Osteocyte (in vitro differentiated cells): ENCODE measurements at regions not wholly inside any gene's neighbourhood (a gene's known extent, or its start where the extent isn't known, plus 50 kb on each side); places are given as distances from the start of the nearest gene placed in this dataset.

Experiments used
- DNase-seq: peaks from one replicate; pipeline ENCODE4 v3.0.0; 2021; ENCODE audit warnings: mixed read lengths; ENCODE audit not compliant: unreplicated experiment; ENCODE audit errors: extremely low spot score
- H3K27ac Mint-ChIP-seq: one replicate; pipeline ENCODE4 v1.8.0; 2021; ENCODE audit warnings: mild to moderate bottlenecking, mixed read lengths; ENCODE audit not compliant: unreplicated experiment
- H3K27me3 Mint-ChIP-seq: one replicate; pipeline ENCODE4 v1.8.0; 2021; ENCODE audit warnings: mixed read lengths; ENCODE audit not compliant: unreplicated experiment
- H3K36me3 Mint-ChIP-seq: one replicate; pipeline ENCODE4 v1.8.0; 2021; ENCODE audit warnings: mixed read lengths; ENCODE audit not compliant: unreplicated experiment
- H3K4me1 Mint-ChIP-seq: one replicate; pipeline ENCODE4 v1.8.0; 2021; ENCODE audit warnings: mixed read lengths; ENCODE audit not compliant: unreplicated experiment
- H3K4me3 Mint-ChIP-seq: one replicate; pipeline ENCODE4 v1.8.0; 2021; ENCODE audit warnings: mild to moderate bottlenecking, moderate library complexity, mixed read lengths; ENCODE audit not compliant: unreplicated experiment
- H3K9me3 Mint-ChIP-seq: one replicate; pipeline ENCODE4 v1.8.0; 2021; ENCODE audit warnings: mixed read lengths; ENCODE audit not compliant: unreplicated experiment
- TF ChIP-seq, protein P1 (sequence below): fragments of 200-600 bp; sonication (generic); IDR thresholded peaks from 2 replicates; pipeline ENCODE4 v1.5.0; 2021; ENCODE audit warnings: antibody characterized with exemption, mild to moderate bottlenecking, moderate library complexity

DNA sequence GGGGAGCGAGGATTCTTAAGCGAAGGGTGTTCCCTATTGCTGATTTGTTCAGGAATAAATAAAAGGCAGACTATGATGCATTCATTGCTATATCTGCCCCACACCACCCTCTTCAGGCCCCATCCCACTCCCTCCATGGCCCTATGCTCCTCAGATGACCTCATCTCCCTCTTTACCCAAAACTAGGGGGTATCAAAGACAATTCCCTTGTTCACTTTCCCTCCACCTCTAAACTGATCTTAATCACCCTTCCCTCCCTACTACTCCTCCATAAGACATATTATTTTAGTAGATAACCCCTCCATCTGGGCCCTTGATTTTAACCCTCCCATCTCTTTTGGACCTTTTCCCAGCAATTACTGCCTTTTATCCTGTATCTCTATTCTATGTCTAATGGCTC, 434.9 kb upstream of the RUNX1 start:
- TF ChIP-seq, protein P1, sequence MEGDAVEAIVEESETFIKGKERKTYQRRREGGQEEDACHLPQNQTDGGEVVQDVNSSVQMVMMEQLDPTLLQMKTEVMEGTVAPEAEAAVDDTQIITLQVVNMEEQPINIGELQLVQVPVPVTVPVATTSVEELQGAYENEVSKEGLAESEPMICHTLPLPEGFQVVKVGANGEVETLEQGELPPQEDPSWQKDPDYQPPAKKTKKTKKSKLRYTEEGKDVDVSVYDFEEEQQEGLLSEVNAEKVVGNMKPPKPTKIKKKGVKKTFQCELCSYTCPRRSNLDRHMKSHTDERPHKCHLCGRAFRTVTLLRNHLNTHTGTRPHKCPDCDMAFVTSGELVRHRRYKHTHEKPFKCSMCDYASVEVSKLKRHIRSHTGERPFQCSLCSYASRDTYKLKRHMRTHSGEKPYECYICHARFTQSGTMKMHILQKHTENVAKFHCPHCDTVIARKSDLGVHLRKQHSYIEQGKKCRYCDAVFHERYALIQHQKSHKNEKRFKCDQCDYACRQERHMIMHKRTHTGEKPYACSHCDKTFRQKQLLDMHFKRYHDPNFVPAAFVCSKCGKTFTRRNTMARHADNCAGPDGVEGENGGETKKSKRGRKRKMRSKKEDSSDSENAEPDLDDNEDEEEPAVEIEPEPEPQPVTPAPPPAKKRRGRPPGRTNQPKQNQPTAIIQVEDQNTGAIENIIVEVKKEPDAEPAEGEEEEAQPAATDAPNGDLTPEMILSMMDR: no peak
- Mint-ChIP-seq H3K4me3 (no peak overlapping the region), H3K27me3 (no peaks in the 10 kb centered on the region), H3K9me3 (peaks cover 10% of the 10 kb centered on the region), H3K36me3 (peaks cover 5% of the 10 kb centered on the region), H3K4me1 (no peaks in the 10 kb centered on the region), H3K27ac (no peak overlapping the region)
- DNase-seq: no peak

DNA sequence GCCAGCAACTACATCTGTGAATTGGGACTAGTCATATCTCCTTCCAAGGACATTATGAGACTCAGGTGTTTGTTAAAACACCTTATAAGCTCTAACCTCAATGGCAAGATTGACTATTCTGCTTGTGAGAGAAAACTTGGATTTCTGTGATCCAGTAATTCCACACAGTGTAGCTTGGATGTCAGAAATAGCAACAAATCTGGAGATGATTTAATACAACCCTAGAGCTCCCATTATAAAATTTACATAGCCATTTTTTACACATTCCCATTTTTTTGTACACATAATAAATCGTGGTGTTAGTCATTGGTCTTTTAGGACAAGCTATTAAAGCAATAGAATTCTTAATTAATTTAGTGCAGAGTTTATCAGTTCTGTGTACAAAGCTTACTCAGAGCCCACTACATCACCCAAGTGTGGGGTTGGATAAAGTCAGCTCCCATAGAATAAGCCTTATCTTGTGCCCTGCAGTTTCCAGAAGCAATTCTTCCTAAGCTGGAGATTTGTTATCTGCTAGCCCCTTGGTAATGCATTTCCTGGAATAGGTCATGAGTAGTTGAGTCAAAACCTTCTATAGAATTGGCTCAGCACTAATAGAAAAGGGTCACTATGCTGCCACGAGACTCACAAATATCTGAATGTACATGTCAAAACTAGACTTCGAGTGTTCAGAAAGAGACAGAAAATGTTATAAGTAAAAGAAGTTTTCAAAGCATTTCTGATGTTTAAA, 434.0 kb upstream of the RUNX1 start:
- DNase-seq: no peak
- H3K27ac Mint-ChIP-seq: no peak overlapping the region
- no peaks in the 10 kb centered on the region for H3K27me3 Mint-ChIP-seq
- H3K4me3 Mint-ChIP-seq: no peak overlapping the region
- peaks cover 10% of the 10 kb centered on the region for H3K9me3 Mint-ChIP-seq
- peaks cover 5% of the 10 kb centered on the region for H3K36me3 Mint-ChIP-seq
- peaks cover 3% of the 10 kb centered on the region for H3K4me1 Mint-ChIP-seq
- TF ChIP-seq, protein P1: no peak

DNA sequence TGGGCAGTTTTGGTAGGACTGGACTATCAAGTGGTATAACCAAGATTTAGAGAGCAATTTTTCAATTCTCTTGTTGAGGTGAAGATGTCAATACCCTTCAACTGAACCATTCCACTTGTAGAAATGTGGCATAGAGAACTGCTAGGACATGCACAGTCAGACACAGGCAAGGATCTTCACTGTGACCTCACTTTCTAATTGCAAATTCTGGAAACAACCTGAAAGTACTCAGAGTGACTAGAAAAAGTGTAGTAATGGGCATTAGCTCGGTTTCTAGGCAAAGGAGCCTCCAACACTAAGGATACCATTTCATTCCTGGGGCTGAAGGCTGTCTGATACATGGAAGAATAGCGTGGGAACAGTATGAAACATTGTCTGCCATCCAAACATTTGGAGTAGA, 433.0 kb upstream of the RUNX1 start:
- TF ChIP-seq, protein P1: no peak
- Mint-ChIP-seq H3K4me1 (peaks cover 8% of the 10 kb centered on the region), H3K9me3 (peaks cover 10% of the 10 kb centered on the region), H3K27me3 (no peaks in the 10 kb centered on the region), H3K4me3 (no peak overlapping the region), H3K36me3 (peaks cover 5% of the 10 kb centered on the region), H3K27ac (no peak overlapping the region)
- DNase-seq: no peak

GRCh38 chr21:35481005-35481404, 431.9 kb upstream of the RUNX1 start:
- no peak for DNase-seq
- Mint-ChIP-seq H3K9me3 (peaks cover 10% of the 10 kb centered on the region), H3K27ac (no peak overlapping the region), H3K4me1 (peaks cover 19% of the 10 kb centered on the region), H3K36me3 (peaks cover 5% of the 10 kb centered on the region), H3K4me3 (no peak overlapping the region), H3K27me3 (no peaks in the 10 kb centered on the region)
- TF ChIP-seq, protein P1: no peak

- DNase-seq: no peak
- no peaks in the 10 kb centered on the region for H3K27me3 Mint-ChIP-seq
- H3K4me1 Mint-ChIP-seq: peaks cover 29% of the 10 kb centered on the region
- no peak overlapping the region for H3K27ac Mint-ChIP-seq
- H3K9me3 Mint-ChIP-seq: peaks cover 10% of the 10 kb centered on the region
- H3K36me3 Mint-ChIP-seq: peaks cover 5% of the 10 kb centered on the region
- TF ChIP-seq, protein P1: no peak
- H3K4me3 Mint-ChIP-seq: no peak overlapping the region
Measured at GRCh38 chr21:35479529-35479928, 430.4 kb upstream of the RUNX1 start.
